AG09309 (cell line): ENCODE measurements at regions not wholly inside any gene's neighbourhood (a gene's known extent, or its start where the extent isn't known, plus 50 kb on each side); places are given as distances from the start of the nearest gene placed in this dataset.
"Not testable (repeated sequence)": the region's sequence is repeated elsewhere in the genome, so short reads cannot be mapped to it uniquely, and the experiment has no call there.

Experiments used
- DNase-seq: peaks from one replicate; pipeline ENCODE4 v3.0.0-alpha.2; 2010; ENCODE audit warnings: low read depth
- H3K4me3 ChIP-seq: 2 replicates; pipeline ENCODE4 v1.5.1; 2011; ENCODE audit warnings: mild to moderate bottlenecking, low read depth, low read length, moderate library complexity; ENCODE audit not compliant: control insufficient read depth
- CTCF ChIP-seq: IDR thresholded peaks from 2 replicates; pipeline ENCODE4 v1.5.1; 2011; ENCODE audit warnings: mild to moderate bottlenecking, low read depth, low read length, inconsistent platforms; ENCODE audit not compliant: insufficient read depth, control insufficient read depth; ENCODE audit errors: missing control alignments

DNA sequence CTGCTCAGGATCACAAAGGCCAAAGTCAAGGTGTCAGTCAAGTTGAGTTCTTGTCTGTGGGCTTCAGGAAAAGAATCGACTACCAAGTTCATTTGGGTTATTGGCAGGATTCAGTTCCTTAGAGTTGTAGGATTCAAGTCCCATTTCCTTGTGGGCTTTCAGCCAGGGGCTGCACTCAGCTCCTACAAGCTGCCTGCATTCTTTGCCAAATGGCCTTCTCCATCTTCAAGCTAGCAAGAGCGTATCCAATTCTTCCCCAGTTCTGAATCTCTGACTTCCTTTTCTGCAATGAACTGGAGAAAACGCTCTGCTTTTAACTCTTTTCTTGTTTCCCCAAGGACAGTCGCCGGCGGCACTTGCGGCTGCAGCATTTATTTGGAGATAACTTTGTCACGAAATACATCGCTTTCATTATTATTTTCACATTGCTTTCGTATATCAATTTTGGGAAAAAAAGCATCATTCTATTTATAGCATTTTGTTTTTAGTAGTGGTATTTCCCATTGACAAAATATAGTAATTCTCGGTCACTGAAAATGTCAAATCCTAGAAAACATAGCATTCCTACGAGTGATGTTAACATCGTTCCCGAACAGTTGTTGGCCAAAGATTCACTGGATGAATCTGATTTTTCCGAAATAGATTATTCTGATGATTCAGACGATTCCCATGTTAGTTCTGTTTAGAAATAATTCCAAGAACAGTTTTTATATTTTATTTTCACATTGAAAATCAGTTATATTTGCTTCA is 59.6 kb upstream of the SERPINE2 start:
- no peak for TF ChIP-seq CTCF
- H3K4me3 ChIP-seq = no peak overlapping the region
- DNase-seq = no peak

DNA sequence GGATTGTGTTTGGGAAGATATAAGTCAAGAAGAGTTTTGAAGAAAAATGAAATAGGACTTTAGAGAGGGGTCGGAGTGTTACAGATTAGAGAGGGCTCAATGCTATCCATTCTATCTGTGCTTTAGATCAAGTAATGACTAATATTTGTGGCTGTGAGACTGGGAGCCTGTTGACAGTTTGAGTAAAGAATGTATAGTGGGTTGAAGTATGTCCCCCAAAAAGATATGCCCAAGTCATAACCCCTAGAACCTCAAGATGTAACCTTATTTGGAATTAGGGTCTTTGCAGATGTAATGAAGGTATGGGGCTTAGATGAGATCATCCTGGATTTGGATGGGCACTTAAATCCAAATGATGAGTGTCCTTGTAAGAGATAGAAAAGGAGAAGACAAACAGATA is 55.3 kb upstream of the SERPINE2 start:
- DNase-seq = no peak
- TF ChIP-seq CTCF = no peak
- H3K4me3 ChIP-seq = no peak overlapping the region

GRCh38 chr2:224091671-224092070 is 52.6 kb upstream of the SERPINE2 start:
- H3K4me3 ChIP-seq, DNase-seq: not testable (repeated sequence)

- not testable (repeated sequence) for H3K4me3 ChIP-seq, DNase-seq
Measured at GRCh38 chr2:224089606-224090005, 50.5 kb upstream of the SERPINE2 start.
